Non-pigmented ciliary epithelial cell (primary cell): ENCODE measurements at regions not wholly inside any gene's neighbourhood (a gene's known extent, or its start where the extent isn't known, plus 50 kb on each side); places are given as distances from the start of the nearest gene placed in this dataset.
A peak's percentile ranks its signal among the peaks of the same experiment; 100 is the strongest.

Experiments used
- DNase-seq: peaks from one replicate; pipeline ENCODE4 v3.0.0-alpha.2; 2010; ENCODE audit warnings: low read depth

DNA sequence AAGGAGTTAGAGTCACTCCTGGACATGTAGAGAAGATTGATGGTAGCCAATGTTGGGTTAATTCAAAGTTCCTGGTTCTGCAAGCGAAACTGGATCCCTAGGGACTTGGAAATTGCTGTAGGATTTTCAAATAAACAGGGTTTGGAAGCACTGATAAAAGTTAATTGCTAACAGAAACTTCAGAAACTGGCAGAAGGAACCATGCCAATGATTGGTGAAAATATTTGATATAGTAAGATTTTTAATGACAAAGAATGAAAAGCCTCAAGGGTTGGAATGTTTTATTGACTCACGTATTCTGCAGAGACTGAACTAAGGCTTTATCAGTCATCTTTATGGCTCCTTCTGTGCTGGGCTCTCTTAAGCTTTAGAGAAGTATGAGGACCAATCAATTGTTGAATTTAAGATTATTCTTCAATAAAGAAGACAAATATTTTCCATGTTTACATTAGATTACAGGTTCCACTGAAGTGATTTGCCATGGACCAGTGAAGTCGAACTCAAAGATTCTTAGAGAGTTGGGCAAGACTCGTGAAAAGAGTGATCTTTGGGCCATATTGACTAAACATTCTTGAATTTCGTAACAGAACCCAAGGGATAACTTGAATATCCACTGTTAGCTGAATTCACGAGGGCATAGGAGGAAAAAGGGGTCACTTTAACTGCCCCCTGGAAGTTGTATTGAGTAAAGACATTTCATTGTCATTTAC is 371.4 kb downstream of the HDGFL1 start:
- no peak for DNase-seq

DNA sequence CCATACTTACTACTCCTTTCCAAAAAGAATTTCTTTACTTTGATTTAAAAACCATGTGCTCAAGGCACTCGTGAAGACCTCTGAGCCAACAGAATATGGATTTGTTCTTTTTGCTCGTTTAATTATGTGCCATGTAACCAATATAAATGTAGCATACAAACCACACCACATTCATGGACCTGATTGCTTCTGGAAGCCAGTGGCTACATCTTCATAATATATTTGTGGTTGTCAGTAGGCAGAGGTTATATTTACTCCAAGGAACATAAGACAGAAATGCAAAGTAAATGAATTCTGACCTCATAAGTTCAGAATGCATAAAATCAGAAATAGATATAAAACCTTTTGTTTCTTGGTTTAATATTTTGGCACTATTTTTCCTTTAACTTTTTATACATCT is 373.0 kb downstream of the HDGFL1 start:
- no peak for DNase-seq

DNA sequence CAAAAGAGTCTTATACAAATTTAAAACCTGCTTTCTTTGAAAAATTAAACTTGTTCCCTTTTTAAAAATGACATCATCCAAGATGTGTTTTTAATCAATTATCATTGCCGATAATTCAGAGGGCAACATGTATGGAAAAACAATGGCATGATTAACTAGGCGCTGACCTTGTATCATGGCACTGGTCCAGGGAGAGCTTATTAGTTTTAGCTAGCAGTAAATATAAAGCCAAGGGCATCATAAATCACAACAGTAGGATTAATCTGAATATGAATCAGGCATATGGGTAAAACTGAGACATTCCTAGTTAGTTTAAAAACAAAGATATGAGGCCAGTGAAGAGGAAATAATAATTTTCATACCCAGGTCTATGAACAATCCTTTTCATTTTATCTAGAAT is 374.0 kb downstream of the HDGFL1 start:
- DNase-seq, result no peak

DNA sequence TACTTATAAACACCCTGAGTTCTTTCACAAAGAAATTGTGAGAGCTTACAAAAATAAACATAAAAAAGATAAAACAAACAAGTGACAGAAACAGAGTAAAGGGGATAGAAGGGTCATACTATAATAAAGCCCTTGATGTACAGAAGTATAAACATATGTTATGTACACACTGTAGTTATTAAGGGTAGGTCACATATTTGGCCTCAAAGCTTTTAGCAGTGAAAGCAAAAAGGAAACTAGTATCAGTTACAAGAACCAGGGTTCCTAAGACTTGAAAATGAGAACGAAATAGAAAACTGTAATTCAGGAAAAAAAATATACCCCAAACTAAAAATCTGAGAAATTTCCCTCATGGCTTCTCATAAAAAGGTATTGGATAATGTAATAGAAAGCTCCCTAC is 380.6 kb downstream of the HDGFL1 start:
- no peak for DNase-seq

DNA sequence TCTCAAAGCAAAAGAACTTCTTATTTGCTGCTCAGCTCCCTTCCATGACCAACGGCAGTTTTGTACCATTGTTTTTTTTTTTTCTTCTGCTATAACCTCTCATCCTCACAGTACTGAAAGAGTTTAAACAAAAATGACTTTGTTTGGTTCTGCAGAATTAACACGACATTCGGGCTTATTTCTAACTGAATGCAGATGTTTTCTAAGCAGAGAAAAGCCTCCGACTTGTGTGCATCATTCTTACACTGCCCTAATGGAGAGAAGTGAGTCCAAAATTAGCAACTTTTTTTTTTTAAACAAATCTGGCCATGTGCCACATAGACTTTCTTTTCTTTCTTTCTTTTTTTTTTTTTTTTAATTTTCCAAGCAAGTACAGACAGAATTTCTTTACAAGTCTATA is 382.7 kb downstream of the HDGFL1 start:
- no peak for DNase-seq

DNA sequence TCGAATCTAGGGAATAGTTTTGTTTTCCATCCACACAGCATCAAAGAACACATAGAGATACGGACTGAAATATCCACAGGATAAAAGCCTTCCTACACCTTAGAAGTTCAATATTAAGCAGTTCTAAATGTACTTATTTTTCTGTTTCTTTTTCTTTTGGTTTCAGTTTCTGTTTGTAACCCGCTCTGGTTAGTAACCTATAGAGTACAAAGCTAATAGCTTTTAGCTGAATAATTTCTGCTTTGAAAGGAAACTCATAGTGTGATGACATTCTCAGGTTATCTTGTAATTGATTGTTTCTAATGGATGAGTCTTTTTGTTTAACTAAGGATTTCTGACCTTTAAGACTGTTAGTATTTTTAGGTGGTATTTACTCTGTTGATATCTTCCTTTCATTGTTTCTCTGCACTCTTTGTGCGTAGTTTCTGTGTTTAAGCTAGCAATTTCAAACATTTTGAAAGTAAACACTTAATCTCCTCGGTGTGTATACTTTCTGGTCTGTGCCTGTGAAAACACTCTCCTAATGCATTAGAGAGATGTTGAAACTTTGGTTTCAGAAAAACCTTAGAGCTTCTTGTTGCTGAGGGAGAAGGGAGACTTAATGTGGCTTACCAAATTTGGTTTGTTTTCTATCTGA is 385.5 kb downstream of the HDGFL1 start:
- DNase-seq, result no peak

DNA sequence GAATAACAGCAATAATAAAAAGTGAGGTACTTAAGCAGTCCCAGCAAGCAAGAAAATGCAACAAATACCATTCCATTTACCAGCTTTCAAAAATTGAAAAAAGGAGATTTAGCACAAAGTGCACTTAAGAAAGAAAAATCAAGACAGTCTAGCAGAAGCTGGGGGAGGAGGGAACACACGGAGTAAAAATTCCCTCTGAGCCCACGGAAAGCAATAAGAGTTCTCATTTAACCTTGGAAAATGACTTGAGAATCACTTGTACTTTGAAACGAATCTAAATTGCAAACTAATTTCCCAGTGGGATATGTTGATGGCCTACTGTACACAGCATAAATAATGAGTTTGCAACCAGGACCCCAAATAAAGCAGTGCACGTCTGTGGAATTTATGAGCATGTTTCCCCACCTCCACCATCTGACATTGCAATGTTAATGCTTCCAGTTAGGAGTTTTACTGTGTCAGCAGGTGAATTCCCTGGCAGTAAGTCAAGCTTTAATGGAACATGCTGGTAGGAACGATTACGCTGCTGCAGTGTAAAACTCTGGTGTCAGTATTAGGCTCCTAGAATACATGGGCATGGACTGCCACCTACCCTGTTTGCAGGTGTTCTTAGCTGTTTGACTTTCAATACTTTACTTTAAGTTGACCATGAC is 386.8 kb downstream of the HDGFL1 start:
- no peak for DNase-seq

DNA sequence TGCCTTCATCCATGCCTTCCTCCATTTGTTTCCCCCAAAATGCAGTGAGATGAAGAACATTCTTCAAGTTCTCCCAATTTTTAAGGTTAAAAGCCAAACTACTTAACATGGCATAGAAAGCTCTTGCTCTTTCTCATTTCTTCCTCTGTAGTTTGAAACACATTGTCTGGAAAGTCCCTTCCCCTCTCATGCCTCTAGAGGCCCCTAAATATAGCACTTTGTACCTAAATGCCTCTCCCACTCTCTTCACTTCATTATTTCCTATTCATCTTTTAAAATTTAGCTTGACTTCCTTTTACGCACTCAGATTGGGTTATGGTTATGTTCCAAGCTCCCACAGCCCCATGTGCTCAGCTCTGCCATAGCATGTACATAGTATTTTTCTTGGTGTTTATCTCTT is 389.3 kb downstream of the HDGFL1 start:
- no peak for DNase-seq

DNA sequence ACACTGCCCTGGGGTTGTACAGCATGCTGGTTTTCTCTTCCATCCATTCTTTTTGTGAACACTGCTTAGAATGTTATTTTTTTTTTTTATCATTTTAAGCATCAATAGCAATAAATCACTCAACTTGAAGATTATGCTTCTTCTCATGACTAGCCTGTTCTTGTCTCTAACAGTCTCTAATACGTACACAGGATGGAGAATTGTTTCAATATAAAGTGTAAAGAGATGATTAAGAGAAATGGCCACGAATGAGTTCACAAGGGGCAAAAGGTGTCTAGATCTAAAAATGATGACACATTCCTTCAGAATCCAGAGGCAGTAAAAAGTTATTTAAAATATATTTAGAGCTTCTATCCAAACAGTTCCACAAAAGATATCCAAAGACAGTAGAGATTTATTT is 390.2 kb downstream of the HDGFL1 start:
- no peak for DNase-seq

DNA sequence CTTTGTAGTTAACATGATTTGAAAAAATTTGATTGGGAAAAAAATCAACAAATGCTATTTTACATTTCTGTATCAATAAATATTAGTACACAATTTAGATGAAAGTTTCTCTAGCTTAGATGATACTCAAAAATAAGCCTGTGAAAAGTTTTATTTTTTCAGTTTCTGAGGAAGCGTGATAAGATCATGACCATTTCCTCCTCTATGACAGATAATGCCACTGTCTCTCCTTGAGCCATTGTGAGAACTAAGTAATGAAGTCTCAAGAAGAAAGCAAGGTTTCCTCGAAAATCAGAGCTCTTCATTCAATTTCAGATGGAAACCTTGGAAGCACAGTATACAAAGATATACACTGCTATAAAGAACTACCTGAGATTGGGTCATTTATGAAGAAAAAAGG is 395.0 kb downstream of the HDGFL1 start:
- DNase-seq, result no peak

DNA sequence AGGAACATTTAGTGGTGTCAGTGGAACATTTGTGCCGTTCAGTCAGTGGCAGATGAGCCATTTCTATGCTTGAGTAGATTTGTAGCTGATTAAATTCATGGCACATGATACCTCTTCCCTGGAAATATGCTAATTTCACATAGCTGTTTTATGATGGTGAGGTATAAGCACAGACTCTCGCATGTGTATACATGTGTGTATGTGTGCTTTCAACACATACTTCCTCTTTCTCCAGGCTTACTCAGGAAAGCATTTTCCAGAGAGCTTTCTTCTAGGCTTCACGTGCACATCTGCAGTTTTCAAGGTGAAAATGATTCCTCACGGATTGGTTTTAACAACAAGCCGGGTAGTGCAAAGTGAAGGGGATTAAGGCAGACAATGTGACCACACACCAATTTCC is 396.5 kb downstream of the HDGFL1 start:
- no peak for DNase-seq

DNA sequence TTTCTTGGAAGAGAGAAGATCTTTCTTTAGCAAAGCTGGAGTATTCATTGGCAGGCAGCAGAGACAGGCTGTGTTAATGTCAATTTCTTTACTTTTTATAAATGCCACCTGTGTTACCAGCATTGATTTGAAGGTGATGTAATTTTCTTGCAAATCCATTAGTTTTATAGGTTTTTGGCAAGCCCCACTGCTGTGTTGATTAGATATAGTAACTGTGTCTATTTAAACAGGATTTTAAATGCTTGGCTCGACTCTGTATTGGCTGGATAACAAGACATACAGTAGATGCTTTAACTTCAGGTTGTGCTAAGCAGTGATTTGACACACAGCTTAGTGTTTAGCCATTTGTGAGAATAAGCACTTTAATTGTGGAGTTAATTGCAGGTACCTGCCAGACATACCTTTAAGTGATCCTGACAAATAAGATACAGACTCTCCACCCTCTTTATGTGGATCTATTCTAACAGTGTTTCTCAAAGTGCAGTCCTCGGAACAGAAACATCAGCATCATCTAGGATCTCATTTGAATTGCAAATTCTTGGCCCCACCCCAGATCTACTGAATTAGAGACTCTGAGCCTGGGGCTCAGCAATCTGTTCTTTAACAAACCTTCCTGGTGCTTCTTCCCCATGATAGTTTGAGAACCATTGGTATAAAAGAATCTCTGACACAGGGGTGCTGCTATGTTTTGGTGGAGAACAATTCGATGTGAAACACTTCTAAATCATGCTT is 397.5 kb downstream of the HDGFL1 start:
- DNase-seq, result no peak

DNA sequence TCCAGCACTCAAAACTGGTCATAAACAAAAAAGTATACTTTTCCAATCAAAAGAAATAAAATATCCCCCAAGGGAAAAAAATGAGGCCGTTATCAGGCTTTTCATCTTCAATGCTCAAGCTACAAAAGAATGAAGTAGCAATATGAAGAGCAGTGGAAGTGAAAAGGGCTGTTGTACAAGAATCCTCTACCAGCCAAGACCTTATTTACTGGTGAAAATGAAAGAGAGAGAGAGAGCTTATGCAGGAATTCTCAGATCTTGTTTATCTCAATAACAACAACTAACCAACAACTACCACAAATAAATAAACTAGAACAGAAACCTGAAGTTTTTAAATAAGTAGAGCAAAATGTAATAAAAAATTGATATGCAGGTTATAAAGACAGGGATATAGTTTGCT is 400.6 kb downstream of the HDGFL1 start:
- DNase-seq, result no peak

DNA sequence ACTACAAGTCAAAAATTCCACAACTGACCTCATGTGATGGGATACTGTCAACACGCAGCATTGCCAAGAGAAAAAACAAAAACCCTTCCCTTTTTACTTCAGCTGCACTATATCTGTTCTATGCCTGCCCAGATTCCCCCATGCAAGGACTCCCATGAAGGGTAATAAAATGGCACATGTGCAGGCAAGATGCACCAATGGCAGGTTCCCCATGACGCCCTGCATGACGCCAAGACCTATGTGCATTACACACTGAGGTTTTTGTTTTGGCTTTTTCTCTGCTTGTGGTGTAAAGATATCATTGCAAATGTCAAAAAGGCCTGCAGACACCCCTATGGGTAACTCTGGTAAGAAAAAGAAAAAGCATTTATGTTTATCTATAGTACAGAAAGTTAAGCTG is 403.4 kb downstream of the HDGFL1 start:
- no peak for DNase-seq

DNA sequence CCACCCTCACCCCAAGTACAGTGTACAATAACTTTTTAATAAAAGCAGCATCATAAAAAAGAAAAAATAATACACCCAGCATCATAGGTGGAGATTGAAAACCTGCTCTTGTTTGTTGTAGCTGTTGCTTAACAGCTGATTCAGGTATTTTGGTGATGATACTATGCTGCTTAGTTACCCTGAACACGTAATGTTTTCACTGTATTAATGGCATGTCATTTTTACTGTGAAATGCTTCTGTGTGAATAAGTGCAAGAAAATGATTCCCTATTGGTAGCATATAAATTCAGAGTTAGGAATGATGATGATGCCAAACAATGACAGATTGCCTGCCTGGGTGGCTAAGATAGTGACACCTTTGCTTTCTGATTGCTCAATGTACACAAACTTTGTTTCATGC is 405.7 kb downstream of the HDGFL1 start:
- DNase-seq, result no peak

DNA sequence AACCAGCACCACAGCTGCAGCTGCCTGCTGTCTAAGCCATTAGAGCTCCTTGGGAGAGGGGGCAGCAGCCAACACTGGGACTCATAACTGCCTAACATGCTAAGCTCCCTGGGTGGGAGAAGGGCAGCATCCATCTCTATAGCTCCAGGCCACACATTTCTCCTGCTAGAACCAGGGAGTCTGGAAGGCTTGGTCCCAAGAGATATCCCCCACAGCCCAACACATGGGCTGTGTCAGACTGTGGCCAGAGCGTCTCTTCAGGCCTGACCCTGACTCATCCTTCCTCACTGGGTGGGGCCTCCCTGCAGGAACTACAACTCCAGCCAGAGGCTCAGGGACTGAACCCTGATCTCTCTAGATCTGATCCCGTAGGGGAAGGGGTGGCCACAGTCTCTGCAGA is 411.1 kb downstream of the HDGFL1 start:
- no peak for DNase-seq

DNA sequence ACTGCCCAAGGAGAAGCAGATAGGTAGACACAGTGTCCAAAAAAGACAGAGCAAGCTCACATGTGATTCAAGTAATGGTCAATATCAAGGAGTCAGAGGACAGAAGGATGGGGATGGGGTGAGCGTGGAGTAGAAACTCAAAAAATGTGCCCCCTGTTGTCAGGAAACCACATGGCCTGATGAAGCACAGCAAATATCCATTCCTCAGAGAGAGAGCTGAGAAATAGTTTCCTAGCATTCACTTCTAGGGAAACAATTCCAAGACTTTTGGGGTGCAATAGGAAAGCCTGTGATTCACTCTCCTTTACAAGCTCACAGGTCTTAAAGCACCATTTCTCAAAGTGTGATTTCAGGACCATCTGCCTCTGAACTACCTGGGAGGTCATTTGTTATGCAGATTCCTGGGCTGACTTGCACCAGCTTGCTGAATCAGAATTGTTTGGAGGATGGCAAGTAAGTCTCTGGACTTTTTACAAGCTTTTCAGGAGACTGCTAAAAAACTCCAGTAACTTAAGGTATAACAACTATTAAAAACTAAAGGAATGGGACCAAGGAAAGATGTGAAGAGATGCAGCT is 432.8 kb downstream of the HDGFL1 start:
- no peak for DNase-seq

DNA sequence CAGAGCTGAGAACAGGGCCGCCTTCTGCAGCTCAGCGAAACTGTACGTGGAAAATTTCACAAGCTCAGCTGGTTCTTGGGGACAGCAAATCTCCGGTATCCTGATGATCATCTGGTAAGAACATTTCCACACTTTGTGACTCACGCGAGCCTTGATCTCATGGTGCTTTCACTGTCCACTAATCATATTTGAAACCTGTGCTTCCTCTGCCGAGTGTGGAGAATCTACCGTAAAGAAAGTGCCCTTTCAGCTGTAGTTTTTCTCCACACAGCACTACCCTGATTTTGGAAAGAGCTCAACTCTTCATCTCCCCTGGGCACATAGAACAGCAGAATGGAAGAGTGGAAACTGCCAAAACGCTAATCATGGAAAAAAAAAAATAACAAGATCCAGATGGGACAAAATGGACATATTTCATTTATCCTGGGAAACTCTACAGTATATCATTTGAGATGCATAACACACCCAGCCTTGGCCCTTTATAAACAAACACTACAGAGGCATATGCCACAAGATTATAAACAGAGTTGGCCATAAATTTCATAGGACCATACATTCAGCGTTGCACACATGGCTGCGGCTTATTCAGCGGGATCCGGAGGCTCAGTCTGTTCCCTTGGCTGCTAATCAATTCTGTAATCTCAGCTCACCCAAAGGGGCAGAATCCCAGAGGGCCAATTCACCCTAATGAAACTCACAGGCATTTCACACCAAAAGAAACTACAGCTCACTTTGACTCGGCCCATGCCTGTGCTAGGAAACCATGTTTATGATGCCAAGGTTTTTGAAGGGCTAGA is 434.5 kb downstream of the HDGFL1 start:
- peak; percentile 20 for DNase-seq

DNA sequence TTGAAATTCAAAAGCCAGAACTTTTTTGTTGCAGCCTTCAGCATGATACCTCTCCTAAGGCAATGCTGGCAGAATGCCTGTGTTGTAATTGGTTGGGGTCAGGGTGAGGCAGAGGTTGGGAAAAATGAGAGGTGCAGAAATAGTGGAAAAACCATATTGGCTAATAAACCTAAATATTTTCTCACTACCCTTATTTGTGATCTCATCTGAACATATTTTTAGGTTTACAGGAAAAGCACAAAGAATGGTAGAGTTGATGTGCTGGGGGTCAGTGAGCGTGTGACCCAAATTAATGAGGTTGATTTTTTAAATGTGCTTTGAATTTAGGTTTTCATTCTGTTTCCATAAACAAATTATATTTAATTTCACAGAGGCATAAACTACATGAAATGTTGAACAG is 437.3 kb downstream of the HDGFL1 start:
- no peak for DNase-seq

DNA sequence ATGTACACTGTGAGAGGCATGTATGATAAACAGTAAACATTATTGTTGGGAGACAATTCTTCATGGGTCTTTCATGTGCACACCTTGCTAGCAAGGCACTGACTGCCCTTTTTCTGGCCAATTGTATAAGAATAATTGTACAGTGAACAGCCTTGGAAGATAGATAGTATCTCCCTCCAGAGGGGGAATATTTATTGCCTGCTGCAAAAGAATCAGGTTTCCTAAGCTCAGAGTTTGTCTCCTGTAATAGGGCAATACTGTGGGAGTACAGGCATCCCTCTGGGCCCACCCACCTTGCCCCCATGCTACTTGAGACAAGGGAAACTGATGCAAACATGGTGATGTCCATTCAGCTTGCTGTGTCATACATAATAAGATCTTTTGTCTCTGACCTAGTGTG is 442.2 kb downstream of the HDGFL1 start:
- DNase-seq, result no peak

DNA sequence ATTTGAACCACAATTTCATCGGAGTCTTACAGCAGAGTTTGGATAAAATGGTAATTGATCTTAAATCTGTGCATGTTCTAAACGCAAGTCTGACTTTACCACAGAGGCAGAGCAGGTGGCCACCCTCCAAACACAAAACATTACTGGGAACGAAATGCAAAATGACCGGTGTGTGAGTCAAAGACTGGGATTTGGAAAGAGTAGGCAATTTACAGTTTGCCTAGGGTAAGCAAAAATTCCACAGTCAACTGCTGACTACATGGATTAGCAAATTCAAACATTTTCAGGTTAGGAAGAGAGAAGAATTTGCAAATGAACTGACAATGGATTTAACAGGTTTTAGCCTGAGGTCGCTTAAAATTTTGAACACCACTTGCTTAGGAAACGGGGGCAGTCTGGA is 444.4 kb downstream of the HDGFL1 start:
- DNase-seq, result no peak

DNA sequence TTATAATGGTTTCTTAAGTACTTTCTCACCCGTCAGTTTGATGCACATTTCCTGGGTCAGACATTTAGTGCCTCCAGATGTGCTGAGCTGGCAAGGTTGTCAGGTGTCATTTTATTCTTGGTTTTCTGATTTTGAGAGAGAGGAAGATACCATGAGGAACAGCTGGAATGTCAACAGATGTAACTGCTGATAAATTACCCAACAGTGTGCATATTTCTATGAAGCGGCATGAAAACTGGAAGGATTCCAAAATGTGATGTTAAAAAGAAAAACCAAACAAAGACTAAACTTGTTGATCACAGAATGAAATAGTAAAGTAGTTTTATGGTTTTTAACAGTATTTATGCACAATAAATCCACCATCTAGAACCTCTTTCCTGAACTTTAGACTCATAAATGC is 447.3 kb downstream of the HDGFL1 start:
- DNase-seq, result no peak
